ENCODE measurements at regions not wholly inside any gene's neighbourhood (a gene's known extent, or its start where the extent isn't known, plus 50 kb on each side); places are given as distances from the start of the nearest gene placed in this dataset.

- POLR2A ChIA-PET (ENCODE audit: partially characterized antibody): no interaction called here
- FAIRE-seq: no peak
Observed at GRCh38 chr3:117358717-117359314, 649.2 kb downstream of the TUSC7 start.

More at GRCh38 chr3:117358717-117359314, 649.2 kb downstream of the TUSC7 start:
- Histone ChIP-seq H3K14ac (ENCODE audit: insufficient read length) (no peak overlapping the region), H4K5ac (ENCODE audit: insufficient read length, low read depth, low read length) (no peak overlapping the region), H2AFZ (ENCODE audit: low read length) (peak overlapping the region; percentile 3; the same call in 1 of the 2 replicates), H3K56ac (replicated peaks; ENCODE audit: insufficient read length, low read depth, low read length) (no peak overlapping the region), H3K4me1 (replicated peaks in 1 of 4; ENCODE audit: control insufficient read depth in 3 of 4, insufficient read depth in 4 of 4, low read length in 3 of 4) (peaks cover 0 to 12% (median 5%) of the 10 kb centered on the region in 4 experiments; a peak in 5 of 7 replicates), H3K9me3 (ENCODE audit: insufficient read depth in 2 of 2, low read depth in 1 of 2, low read length in 1 of 2) (no peaks in the 10 kb centered on the region), H2BK5ac (ENCODE audit: low read depth, low read length) (no peak overlapping the region), H3K27ac (ENCODE audit: low read depth, low read length) (no peak overlapping the region), H3K4me2 (ENCODE audit: insufficient read depth in 1 of 2, low read depth in 2 of 2, low read length in 2 of 2) (no peak overlapping the region), H3K79me2 (ENCODE audit: control insufficient read depth in 1 of 2, insufficient read depth in 2 of 2, low read length in 2 of 2) (no peaks in the 10 kb centered on the region), H3K4ac (replicated peaks; ENCODE audit: insufficient read length, low read depth, low read length) (no peak overlapping the region), H4K91ac (replicated peaks; ENCODE audit: insufficient read length, low read length) (no peak overlapping the region), H3K9ac (replicated peaks in 1 of 4; ENCODE audit: extremely low read depth in 1 of 4, low read depth in 3 of 4, low read length in 3 of 4) (no peak overlapping the region), H3K27me3 (replicated peaks in 1 of 4; ENCODE audit: control insufficient read depth in 3 of 4, extremely low read depth in 1 of 4, insufficient read depth in 3 of 4, low read length in 3 of 4) (no peaks in the 10 kb centered on the region), H2BK15ac (ENCODE audit: low read length) (0 out of 2 replicates have a peak overlapping the region, but pooled peaks have one; percentile 37), H3K4me3 (ENCODE audit: extremely low read depth in 1 of 4, insufficient read depth in 2 of 4, low read depth in 3 of 4, low read length in 4 of 4) (no peak overlapping the region), H4K8ac (ENCODE audit: extremely low read depth, insufficient read depth, low read length) (no peak overlapping the region; the same call in 1 of the 2 replicates), H3K23me2 (ENCODE audit: low read depth, low read length) (no peaks in the 10 kb centered on the region), H3K23ac (ENCODE audit: insufficient read length) (no peak overlapping the region), H2BK120ac (replicated peaks; ENCODE audit: low read depth, low read length) (no peak overlapping the region), H4K20me1 (replicated peaks in 1 of 2; ENCODE audit: control insufficient read depth in 1 of 2, insufficient read depth in 2 of 2, low read length in 2 of 2) (no peaks in the 10 kb centered on the region), H2AK5ac (ENCODE audit: low read depth, low read length) (no peak overlapping the region), H3K79me1 (ENCODE audit: low read depth, low read length) (no peaks in the 10 kb centered on the region), H2BK12ac (ENCODE audit: low read depth, low read length) (no peak overlapping the region; the same call in 1 of the 2 replicates), H3K18ac (ENCODE audit: extremely low read depth, low read length) (peak overlapping the region; percentile 63; the same call in 1 of the 2 replicates), H2BK20ac (ENCODE audit: low read length) (0 out of 2 replicates have a peak overlapping the region, but pooled peaks have one; percentile 26), H3K36me3 (ENCODE audit: control insufficient read depth in 2 of 4, insufficient read depth in 4 of 4, low read length in 3 of 4) (no peaks in the 10 kb centered on the region)
- 91% methylated on average over 10 of the region's 10 CpGs; no CpG with 5 or more reads in 1 of the 2 experiments for WGBS, 2 experiments (ENCODE audit: extremely low coverage in 1 of 2, insufficient coverage in 1 of 2, insufficient read length in 1 of 2, insufficient replicate concordance in 2 of 2, low coverage in 1 of 2, low lambda C conversion rate in 2 of 2, missing lambda C conversion rate in 1 of 2)
- TF ChIP-seq USF2 (IDR thresholded peaks at IDR 0.05; ENCODE audit: low read length): no peak
- CTCF ChIA-PET (ENCODE audit: partially characterized antibody): interaction anchor here (0.9 to 1.2 kb wide), 2 partner anchors 9 to 48 kb away, joined by 3 read pairs; no protein-coding TSS in a partner anchor
- no peak for DNase-seq (ENCODE audit: low read depth in 1 of 2, low spot score in 2 of 2)
